WTC11 (cell line): ENCODE measurements at regions not wholly inside any gene's neighbourhood (a gene's known extent, or its start where the extent isn't known, plus 50 kb on each side); places are given as distances from the start of the nearest gene placed in this dataset.

Experiments
- CBFB ChIP-seq: sonication (generic); formaldehyde crosslinking; IDR thresholded peaks from 2 replicates; pipeline ENCODE4 v1.8.1; 2022; ENCODE audit warnings: mild to moderate bottlenecking, low read depth, missing genetic modification reagents
- CREM ChIP-seq: sonication (generic); formaldehyde crosslinking; IDR thresholded peaks from 2 replicates; pipeline ENCODE4 v1.8.1; 2022; ENCODE audit warnings: mild to moderate bottlenecking, missing genetic modification reagents, moderate library complexity
- NR2C2 ChIP-seq: sonication (generic); formaldehyde crosslinking; IDR thresholded peaks from 2 replicates; pipeline ENCODE4 v1.8.0; 2022; ENCODE audit warnings: mild to moderate bottlenecking, missing genetic modification reagents
- RELA ChIP-seq: sonication (generic); formaldehyde crosslinking; IDR thresholded peaks from 2 replicates; pipeline ENCODE4 v1.8.1; 2022; ENCODE audit warnings: missing genetic modification reagents, mild to moderate bottlenecking, borderline replicate concordance

DNA sequence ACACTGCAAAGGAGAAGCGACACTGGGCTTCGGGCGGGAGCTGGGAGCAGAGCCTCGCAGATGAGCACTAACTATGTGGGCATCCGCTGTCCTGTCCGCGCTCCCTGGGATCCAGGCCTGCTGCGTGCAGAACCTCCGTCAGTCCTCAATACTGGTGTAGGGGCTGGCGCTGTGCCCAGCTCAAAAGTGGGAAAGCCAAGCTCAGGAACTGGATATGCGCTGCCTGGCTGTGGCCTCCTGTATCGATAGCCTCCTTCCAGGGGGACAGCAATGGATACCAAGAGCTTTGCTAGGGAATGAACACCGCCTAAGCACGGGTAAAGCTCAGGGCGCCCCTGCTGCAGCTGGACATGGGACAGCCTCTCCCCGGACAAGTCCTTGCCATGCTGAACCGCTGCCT is 270.4 kb downstream of the NSG2 start:
- TF ChIP-seq NR2C2 (CRISPR knock-in tag): no peak
- no peak for TF ChIP-seq RELA (CRISPR knock-in tag)
- TF ChIP-seq CREM (CRISPR knock-in tag): no peak
- no peak for TF ChIP-seq CBFB
